ENCODE measurements at regions not wholly inside any gene's neighbourhood (a gene's known extent, or its start where the extent isn't known, plus 50 kb on each side); places are given as distances from the start of the nearest gene placed in this dataset.

DNA sequence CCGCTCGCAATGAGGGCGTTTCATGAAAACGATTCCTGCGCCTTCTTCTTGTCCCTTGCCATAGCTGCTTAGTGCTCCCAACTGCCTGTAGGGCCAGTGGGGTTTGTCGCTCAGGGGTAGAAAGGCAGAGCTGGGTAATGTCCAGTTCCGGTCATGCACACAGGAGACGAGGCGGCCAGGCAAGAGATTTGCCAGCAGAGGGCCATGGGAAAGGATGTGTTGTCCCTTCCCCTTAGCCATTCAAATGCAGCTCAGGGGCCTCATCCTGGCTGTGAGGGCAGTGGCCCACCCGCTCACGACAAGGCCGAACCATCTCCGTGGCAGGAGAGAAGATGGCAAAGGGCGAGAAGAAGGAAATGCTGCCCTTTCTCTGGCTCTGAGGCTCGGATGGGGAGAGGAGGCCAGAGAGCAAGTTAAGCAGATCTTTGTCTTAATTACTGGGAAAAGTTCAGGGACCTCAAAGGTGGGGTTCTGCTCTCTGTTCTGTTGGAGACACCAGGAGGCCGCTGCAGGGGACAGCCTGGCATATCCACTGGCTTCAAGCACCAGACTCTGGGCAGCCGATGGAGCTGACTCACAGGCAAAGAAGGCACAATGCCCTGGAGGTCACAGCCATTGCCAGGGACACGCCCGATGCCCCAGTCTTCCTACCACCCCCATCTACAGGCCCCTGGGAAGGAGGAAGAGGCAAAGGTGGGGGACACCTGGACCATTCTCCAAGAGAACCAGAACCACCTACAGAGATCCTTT lies 534.8 kb upstream of the MGMT start:
- no peak for DNase-seq (ENCODE audit: low read depth)

DNA sequence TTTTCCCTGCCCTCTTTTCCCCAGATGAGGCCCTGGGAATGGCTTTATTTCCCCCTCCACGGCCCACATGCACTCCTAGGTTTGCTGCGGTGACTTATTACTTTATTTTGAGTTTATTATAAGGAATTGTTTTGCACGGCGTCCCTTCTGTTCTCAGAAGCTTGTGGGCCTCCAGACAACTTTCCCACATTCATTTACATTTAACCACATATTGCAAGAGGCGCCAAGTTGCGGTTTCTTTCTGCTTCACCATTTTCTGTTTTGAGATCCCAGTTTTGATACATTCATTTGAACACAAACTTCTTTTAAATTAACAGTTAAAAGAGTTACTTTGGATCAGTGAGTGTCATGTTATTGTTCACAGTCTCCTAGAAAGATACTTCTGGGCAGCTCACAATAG lies 532.5 kb upstream of the MGMT start:
- no peak for DNase-seq (ENCODE audit: low read depth)

DNA sequence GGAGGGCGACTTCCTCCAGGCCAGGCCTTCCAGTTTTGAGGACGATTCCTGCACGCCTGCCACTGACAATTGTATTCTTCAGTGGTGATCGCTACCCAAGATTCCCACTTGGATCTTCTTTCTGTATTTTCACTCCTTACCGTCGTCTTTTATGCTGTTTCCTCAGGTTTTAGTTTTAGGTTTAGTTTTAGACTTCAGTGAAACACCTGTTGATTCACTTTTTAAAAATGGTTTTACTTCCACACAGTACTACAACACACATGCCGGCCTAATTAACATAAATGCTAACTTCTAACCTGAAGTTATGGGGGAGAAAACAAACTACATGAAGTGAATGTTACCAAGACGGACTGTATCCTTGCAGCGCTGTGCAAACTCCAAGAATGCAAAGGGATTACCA lies 530.6 kb upstream of the MGMT start:
- DNase-seq (ENCODE audit: low read depth): no peak

DNA sequence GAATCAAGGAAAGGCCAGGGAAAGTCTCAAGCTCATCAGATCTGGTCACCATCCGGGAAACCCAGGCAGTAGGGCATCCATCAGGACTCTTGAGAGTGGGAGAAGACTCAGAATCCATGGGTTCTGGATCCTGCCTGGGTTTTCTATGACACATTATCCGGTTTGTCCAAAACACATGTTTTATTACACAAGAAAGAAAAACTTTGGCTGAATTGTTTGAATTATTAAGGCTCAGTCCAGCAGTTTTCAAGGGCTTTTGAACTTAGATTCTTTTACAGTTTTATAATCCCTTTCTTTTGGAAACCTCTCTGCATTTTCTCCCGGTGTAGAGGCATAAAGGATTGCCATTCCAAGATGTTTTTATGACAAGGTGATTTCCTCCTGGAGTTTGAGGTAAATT lies 528.5 kb upstream of the MGMT start:
- DNase-seq (ENCODE audit: low read depth): no peak

DNA sequence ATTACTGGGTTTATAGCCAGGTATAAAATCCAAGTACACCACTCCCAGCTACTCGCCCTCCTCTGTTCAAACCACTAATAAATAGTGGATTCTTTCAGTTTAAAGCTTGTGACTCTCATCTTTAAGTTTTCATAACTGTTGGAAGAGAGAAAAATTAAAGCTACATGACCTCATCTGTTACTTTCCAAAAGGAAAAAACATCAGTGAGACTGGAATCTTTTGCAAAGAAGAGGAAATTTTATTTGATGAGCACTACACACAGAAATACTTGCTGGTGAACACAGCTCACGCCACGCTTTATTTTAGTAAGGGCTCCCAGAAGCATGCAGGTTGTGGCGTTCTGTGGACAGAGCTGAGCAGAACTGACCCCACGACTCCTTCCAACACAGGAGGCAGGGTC lies 527.0 kb upstream of the MGMT start:
- no peak for DNase-seq (ENCODE audit: low read depth)

DNA sequence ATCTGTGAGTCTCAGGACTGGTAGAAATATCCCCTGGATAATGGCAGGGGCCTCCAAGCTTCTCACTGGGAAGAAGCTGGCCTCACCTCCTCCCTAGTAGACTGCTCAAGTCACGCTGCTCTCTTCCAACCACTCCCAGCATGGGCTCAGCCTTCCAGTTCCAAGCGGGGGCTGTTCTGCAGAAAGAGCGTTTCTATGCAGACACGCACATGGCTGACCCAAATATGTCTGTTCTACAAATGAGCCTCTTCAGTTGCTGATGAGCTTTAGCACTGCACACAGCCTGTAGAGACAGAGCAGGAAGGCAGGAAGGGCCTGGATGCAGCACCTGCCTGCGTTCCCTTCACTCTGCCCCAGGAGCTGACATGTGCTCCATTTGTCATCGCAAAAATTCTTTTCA lies 523.9 kb upstream of the MGMT start:
- no peak for DNase-seq (ENCODE audit: low read depth)

DNA sequence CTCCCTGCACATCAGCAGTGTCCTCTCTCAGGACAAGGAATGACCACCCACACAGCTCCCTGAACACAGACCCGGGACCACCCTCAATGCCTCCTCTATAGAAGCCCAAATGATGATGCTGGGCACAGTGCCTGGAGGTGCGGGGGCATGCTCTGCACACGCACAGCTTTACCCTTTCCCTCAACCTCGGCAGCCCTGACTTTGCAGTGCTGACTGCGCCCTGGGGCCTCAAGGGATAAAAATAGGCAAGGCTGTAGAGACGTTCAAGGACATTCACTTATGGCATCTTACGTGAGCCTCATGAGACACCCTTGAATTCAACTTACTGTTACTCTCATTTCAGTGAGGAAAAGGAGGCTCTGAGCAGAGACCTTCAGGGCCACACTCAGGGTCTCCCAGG lies 521.6 kb upstream of the MGMT start:
- DNase-seq (ENCODE audit: low read depth): no peak

DNA sequence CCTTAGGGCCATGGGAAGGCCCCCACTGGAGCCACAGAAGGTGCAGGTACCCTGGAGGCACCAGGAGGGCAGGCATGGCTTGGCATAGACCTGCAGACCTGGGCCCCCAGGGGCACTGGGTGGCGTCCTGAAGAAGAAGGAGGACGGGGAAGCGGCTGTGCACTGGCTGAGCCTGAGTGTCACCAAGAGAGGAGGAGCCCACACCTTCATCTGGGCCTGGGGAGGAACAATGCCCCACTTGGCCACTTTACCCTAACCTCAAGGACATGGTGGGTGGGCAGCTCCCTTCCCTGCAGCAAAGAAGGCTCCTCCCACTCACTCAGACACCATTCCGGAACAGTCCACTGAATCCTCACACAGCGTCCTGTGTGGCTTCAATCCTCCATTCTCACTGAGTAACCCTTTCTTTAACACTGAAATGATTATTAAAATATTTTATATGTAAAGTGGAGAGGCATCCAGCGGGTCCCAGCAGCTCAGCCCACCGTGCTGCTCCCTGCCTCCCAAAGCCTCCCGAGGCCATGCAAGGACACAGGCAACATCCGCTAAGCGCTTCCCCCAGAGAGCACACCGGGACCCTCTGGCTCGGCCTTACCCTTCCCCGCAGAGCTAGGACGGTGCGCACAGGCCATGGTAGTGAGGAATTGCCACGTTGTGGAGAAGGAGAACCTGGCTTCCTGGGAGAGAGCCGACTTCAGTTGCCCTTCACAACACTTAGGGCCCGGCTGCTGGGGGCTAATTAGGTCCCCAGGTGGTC lies 516.7 kb upstream of the MGMT start:
- no peak for DNase-seq (ENCODE audit: low read depth)

DNA sequence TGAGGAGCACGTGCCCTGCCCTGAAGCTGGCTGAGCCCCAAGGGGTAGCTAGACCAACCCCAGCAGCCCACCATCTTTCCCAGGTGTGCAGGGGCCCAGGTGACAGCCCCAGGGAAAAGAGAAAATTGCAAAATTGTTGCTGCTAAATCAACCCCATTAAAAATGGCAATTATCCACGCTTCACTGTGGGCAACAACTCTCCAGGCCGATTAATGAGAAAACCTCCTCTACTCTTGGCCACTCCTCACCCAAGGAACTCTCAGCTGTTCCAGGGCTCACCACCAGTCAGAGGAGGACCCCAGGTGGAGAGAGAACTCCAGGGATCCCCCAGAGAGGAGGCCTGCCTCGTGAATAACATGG lies 516.1 kb upstream of the MGMT start:
- DNase-seq (ENCODE audit: low read depth): no peak

DNA sequence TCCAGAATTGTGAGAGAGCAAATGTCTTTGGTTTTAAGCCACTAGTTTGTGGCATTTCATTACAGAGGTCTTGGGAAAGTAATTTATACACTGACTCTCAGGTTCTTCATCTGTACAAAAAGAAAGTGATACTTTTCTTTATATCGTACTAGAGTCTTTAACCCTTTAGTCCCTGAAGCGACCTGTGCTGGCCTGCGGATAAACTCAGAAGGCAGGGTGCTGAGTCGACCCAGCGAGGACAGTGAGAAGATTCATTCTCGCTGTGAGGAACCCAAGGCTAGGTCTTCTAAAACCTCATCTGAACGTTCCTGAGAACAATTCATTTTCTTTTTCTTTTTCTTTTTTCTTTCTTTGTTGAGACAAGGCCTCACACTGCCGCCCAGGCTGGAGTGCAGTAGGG lies 514.2 kb upstream of the MGMT start:
- DNase-seq (ENCODE audit: low read depth): no peak

DNA sequence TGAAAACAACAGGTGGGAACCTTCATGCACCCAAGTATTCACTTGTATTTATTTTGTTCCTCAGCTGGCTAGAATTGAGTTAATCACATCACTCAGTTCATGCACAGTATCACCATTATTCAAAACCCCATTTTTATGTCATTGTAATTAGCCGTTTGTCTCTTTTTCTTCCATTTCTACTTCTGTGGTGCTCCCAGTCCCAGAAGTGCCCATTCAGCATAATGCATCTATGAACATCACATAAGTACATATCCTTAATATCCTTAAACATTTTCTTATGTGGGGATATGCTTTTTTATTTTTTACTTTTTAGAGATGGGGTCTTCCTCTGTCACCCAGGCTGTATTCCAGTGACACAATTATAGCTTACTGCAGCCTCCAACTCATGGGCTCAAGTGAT lies 510.9 kb upstream of the MGMT start:
- no peak for DNase-seq (ENCODE audit: low read depth)

DNA sequence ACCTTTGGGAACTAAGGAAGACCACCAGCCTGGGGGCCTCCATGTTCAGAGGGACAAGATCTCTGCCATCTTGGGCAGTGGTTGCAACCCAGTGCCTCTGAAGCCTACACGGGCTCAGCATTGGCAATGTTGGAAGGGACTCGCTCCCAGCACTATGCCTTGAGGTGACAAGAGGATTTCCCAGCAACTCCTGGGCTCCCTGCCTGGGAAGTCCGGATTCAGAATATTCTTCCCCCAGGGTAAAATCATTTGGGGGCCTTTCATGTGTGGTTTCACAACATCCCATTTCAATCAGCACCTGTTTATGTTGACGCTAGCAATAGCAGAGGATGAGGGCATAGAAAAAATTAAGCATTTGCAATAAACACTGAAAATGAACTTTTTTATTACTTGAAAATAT lies 509.8 kb upstream of the MGMT start:
- no peak for DNase-seq (ENCODE audit: low read depth)

DNA sequence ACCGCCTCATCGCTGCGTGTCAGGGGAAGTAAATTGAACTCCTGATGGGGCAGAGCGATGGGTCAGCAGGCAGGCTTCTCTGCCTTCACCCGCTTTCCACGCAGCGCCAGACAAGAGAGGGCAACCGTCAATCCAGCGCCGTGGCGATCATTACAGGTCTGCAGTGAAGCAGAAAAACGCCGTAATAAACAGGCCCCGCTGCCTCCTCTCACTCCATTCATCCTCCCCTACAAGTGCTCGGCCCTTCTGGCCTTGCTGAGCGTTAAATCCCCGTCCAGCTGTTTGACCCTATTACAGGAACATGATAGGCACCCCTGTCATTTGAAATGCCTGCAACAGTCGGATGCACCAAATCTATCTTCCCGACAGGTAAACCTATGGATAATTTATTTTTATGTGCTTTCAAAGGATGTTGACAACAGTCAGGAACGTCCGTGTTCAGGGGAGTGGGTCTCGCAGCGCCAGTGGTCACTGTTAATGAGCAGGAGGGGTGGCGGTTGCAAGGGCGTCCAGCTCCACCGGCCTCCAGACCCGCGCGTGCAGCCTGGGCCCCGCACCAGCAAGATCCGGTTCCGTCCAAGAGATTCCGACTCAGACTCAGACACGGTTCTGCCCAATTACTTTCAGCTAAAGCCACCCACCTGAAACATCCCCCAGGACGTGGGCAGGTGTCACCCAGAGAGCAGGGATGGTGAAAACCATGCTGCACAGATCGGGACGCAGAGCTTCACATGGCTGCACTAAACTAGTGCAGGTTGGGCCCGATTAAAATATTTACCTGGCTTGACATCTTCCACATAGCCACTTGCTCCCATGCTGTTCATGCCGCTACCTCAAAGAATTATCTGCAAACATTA lies 508.0 kb upstream of the MGMT start:
- no peak for DNase-seq (ENCODE audit: low read depth)

DNA sequence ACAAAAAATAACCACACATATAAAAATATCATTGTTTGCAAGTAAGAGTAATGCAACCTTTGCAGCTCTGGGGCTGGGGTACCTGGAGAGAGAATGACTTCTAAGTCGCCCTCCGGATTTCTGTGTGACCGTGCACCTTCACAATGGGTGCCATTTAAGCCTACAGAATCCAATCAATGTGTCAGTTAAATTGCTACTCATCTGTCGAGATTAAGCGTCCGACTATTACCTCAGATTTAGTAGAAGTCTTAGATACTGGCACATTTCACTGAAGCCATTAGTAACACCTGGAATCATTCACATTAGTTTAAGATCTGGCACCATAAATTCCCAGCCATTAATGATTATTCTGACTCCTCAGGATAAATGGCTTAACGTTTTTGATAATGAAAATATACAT lies 507.3 kb upstream of the MGMT start:
- no peak for DNase-seq (ENCODE audit: low read depth)

DNA sequence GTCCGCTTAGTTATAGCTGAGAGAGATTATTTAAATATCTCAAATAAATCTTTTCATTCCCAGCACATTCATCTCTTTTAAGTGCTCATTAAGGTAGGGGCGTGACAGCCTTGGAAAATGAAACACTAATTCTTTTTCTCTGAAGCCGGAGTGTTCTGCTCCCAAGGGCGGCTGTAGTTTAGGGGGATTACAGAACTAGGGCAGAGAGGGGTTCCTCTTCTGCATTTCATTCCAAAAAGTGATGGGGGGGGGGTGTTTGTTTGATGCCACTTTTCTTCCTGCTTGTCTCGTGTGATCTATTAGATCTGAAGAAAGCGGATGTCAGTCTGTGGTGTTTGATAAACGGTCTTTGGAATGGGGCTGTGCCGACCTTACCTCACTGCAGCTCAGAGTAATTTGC lies 506.5 kb upstream of the MGMT start:
- DNase-seq (ENCODE audit: low read depth): no peak

DNA sequence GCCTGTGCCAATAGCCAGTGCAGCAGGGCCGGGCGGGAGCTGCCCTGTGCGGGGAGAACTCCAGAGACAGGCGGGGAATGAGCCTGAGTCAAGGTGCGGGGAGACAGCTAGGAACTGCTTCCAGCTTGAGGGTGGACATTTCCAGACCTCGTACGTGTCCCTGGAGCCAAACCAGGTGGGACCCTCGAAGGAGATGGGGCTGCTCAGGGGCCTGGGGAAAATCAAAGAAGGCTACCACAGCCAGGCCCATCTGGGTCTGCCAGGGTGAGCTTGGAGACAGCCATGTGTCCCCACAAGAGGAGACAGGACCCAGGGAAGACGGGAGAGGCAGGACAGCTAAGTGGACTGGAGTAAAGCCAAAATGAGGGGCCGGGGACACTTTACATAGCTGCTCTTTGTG lies 504.9 kb upstream of the MGMT start:
- DNase-seq (ENCODE audit: low read depth): no peak

DNA sequence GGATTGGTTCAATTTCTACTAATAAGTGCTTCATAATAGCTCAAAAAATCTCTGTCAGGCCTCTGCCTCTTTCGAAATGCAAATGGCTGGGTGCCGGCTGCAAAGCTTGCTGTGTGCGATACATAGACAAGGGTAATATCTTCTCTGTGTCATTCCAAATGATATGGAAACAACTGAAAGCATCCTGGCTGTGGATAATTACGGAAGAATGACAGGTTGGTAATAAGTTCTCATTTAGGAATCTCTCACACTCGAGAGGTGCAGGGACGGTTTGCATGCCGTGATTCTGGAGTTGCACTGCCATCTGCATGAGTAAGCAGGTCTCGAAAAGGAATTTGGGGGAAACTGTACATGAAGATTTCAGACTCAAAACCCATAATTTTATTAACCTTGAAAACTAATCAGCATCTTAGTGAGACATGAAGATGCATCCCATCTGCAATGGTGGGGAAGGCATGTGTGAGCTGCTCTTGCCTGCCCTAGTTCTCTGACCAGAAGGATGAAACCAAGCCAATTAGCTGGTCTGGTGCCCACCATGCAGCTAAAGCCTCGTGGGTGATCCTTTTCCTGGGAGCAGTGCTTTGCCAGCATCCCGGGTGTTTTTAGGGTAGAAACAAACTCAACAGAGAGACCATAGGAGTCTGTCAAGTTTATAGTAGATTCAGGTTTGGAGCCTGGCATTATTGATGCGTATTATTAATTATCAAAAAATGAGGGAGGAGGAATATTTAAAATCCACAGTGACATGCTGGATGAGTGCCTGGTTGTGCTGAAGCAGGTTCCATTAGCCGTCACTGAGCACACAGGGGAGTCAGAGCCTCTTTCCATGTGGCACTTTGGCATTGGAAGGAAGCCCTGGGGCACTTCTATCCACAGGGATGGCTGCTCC lies 503.6 kb upstream of the MGMT start:
- no peak for DNase-seq (ENCODE audit: low read depth)

DNA sequence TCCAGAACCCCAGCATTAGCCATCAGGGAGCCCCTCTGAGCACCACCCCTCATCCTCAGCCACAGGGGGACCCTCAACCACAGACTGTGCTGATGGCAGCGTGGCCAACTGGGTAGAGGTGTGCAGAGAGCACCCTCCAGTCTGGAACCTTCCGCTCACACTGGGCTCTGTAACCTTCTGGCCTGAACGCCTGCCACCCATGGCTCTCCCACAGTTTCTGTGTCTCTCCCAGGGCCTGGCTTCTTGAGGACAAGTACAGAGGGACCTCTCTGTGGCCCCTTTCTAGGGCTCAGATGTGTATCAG lies 503.0 kb upstream of the MGMT start:
- no peak for DNase-seq (ENCODE audit: low read depth)

DNA sequence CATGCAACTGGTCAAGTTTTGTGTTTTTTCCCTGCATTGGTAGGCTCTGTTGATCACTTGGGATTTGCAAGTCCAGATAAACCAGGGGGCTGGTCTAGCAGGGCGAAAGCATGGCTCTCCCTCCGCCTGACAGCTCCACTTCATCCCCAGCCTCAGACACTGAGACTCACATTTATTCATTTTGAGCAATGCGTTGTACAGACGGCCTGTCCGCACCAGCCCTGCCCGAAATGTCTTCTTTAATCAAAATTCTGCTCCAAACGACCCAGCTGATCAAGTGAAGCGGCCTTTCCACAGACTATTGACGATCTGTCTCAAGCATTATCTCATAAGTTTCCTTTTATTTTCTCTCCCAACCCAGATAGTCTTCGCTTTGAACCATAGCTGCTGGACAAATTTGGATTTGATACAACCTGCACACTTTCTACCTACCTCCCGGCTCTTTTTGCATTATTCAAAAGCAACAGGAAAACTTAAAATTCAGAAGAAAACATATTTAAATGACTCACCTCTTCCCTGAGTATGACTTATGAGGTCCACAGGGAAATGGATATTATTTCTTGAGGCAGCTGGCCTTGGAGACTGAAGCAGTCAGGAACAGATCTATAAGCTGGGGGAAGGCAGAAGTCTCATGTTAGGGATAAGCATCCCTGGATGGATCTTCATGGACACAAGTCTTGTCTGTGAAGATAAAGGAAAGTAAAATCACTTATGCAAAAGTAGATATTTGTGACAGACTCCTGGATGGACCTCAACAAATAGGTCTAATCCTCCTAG lies 498.9 kb upstream of the MGMT start:
- DNase-seq (ENCODE audit: low read depth): no peak

DNA sequence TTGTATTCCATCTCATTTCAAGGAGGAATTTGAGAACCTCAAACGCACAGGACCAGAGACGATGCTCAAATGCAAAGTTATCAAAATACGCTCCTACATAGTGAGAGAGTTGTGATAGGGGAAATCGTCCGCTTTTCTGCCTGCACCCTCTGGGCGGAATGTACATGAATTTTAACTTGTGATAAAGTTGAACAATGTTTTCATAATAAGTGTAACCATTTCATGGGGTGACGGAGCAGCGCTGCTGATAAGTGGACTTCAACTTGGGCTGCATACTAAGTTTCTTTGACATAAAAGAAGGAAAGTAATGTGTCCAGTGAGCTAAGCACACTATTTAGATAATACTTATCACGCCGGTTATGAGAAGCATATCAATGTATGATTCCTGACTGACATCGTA lies 497.5 kb upstream of the MGMT start:
- no peak for DNase-seq (ENCODE audit: low read depth)

DNA sequence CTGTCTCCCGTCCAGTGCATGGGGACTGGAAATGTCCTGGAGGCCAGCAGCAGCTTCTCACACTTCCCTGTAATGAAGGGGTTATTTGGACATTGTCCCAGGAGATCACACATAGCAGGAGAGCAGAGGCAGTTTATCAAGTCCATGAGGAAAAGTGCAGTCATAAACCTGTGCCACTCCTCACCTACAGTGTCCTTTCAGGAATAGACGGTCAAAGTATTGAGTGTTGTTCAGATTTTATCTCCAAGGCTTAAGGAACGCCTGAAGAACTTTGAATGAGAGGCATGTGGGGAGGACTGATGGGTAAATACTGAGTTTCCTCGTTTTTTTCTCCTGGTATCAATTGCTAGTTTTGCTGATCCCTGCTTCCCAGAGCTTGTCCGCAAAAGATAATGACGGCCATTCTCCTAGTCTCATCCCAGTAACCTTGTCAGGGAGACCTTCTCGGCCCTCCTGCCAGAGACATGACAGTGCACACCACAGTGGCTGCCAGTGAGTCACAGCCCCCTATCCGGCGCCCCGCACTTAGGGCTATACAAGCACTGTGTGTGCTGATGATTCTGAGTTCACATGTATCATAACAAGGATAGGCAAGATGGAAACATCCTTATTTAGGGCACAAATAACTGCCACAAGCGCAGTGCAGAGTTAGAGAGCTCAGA lies 495.5 kb upstream of the MGMT start:
- no peak for DNase-seq (ENCODE audit: low read depth)

Measured in HS-5 (cell line).